CD4-positive, CD25-positive, alpha-beta regulatory T cell (primary cell): ENCODE measurements at regions not wholly inside any gene's neighbourhood (a gene's known extent, or its start where the extent isn't known, plus 50 kb on each side); places are given as distances from the start of the nearest gene placed in this dataset.
A peak's percentile ranks its signal among the peaks of the same experiment; 100 is the strongest.

ENCODE experiments used
- ATAC-seq, 2 donors: fragments of 150-1000 bp; cut with Tn5 transposase; one replicate each; pipeline ENCODE4 v1.10.0; 2021; ENCODE audit warnings: low read depth in 2 of 2, moderate number of reproducible peaks in 2 of 2, moderate library complexity in 1 of 2
- DNase-seq, 3 donors: peaks; one replicate each; pipeline versions ENCODE4 v3.0.0 to v3.0.0-alpha.2; 2012 to 2022; ENCODE audit warnings: mixed read lengths in 1 of 3
- H3K27ac ChIP-seq: one replicate; pipeline ENCODE4 v1.7.0; 2013; ENCODE audit warnings: mild to moderate bottlenecking, low read length; ENCODE audit not compliant: insufficient read depth, poor library complexity, severe bottlenecking
- H3K27me3 ChIP-seq: one replicate; pipeline ENCODE4 v1.7.0; 2013; ENCODE audit warnings: low read length; ENCODE audit not compliant: control insufficient read depth, insufficient read depth
- H3K36me3 ChIP-seq: one replicate; pipeline ENCODE4 v1.7.0; 2013; ENCODE audit warnings: mild to moderate bottlenecking, low read length, moderate library complexity; ENCODE audit not compliant: control insufficient read depth, insufficient read depth
- H3K4me1 ChIP-seq: 2 replicates; pipeline ENCODE4 v1.7.0; 2013; ENCODE audit warnings: mild to moderate bottlenecking, low read length; ENCODE audit not compliant: insufficient read depth, control insufficient read depth, poor library complexity, severe bottlenecking
- H3K4me3 ChIP-seq: one replicate; pipeline ENCODE4 v1.7.0; 2013; ENCODE audit warnings: low read depth, mild to moderate bottlenecking, low read length, moderate library complexity
- H3K9me3 ChIP-seq, 2 experiments: 1 replicate in 1 of 2; 2 replicates in 1 of 2; pipeline ENCODE4 v1.7.0; 2013; ENCODE audit warnings: low read length in 2 of 2, mild to moderate bottlenecking in 1 of 2, moderate library complexity in 1 of 2; ENCODE audit not compliant: control insufficient read depth in 2 of 2
- H3K27ac Mint-ChIP-seq, 3 donors: one replicate each; pipeline ENCODE4 v1.8.0; 2020 to 2022; ENCODE audit warnings: mild to moderate bottlenecking in 3 of 3, mixed read lengths in 3 of 3, moderate library complexity in 2 of 3
- H3K27me3 Mint-ChIP-seq: one replicate; pipeline ENCODE4 v1.8.0; 2022; ENCODE audit warnings: mild to moderate bottlenecking, mixed read lengths
- H3K36me3 Mint-ChIP-seq: one replicate; pipeline ENCODE4 v1.8.0; 2020; ENCODE audit warnings: mixed read lengths
- H3K4me1 Mint-ChIP-seq, 4 donors: one replicate each; pipeline ENCODE4 v1.8.0; 2020 to 2022; ENCODE audit warnings: mixed read lengths in 4 of 4, mild to moderate bottlenecking in 1 of 4
- H3K4me3 Mint-ChIP-seq, 4 donors: one replicate each; pipeline ENCODE4 v1.8.0; 2020 to 2022; ENCODE audit warnings: mild to moderate bottlenecking in 4 of 4, mixed read lengths in 4 of 4, moderate library complexity in 3 of 4
- H3K9me3 Mint-ChIP-seq, 7 donors: one replicate each; pipeline ENCODE4 v1.8.0; 2020 to 2022; ENCODE audit warnings: mixed read lengths in 7 of 7, mild to moderate bottlenecking in 3 of 7, moderate library complexity in 2 of 7

- H3K27ac Mint-ChIP-seq, result peak overlapping the region in 1 of 3 donors; percentile 23
- H3K36me3 ChIP-seq, result no peaks in the 10 kb centered on the region
- H3K4me3 ChIP-seq, result no peak overlapping the region
- no peaks in the 10 kb centered on the region for H3K27me3 Mint-ChIP-seq
- H3K9me3 Mint-ChIP-seq, result peaks cover 0 to 1% (median 0%) of the 10 kb centered on the region in 7 donors
- H3K4me1 ChIP-seq, result no peaks in the 10 kb centered on the region
- H3K27ac ChIP-seq, result no peak overlapping the region
- no peaks in the 10 kb centered on the region for H3K36me3 Mint-ChIP-seq
- peak; percentile 12 to 55 for ATAC-seq
- H3K27me3 ChIP-seq, result no peaks in the 10 kb centered on the region
- H3K4me3 Mint-ChIP-seq, result no peak overlapping the region
- peak in 1 of 3 donors; percentile 19 for DNase-seq
- peaks cover 0 to 11% (median 7%) of the 10 kb centered on the region in 4 donors for H3K4me1 Mint-ChIP-seq
- no peaks in the 10 kb centered on the region for H3K9me3 ChIP-seq
Measured at GRCh38 chr21:14877581-14878228, 187.1 kb downstream of the NRIP1 start.

- Mint-ChIP-seq H3K36me3 (no peaks in the 10 kb centered on the region), H3K27ac (no peak overlapping the region), H3K27me3 (peaks cover under 1% of the 10 kb centered on the region), H3K4me1 (peaks cover 0 to 11% (median 7%) of the 10 kb centered on the region in 4 donors), H3K4me3 (no peak overlapping the region), H3K9me3 (peaks cover 0 to 1% (median 0%) of the 10 kb centered on the region in 7 donors)
- no peaks in the 10 kb centered on the region for H3K36me3 ChIP-seq
- H3K4me3 ChIP-seq, result no peak overlapping the region
- H3K9me3 ChIP-seq, result no peaks in the 10 kb centered on the region
- H3K27ac ChIP-seq, result no peak overlapping the region
- H3K27me3 ChIP-seq, result no peaks in the 10 kb centered on the region
- no peaks in the 10 kb centered on the region for H3K4me1 ChIP-seq
- DNase-seq (no peak), ATAC-seq (no peak)
Measured at GRCh38 chr21:14876524-14876840, 188.3 kb downstream of the NRIP1 start.

- Mint-ChIP-seq H3K36me3 (no peaks in the 10 kb centered on the region), H3K4me1 (peaks cover 0 to 11% (median 7%) of the 10 kb centered on the region in 4 donors), H3K4me3 (no peak overlapping the region), H3K27ac (no peak overlapping the region), H3K9me3 (peaks cover 0 to 1% (median 0%) of the 10 kb centered on the region in 7 donors), H3K27me3 (peaks cover 6% of the 10 kb centered on the region)
- no peaks in the 10 kb centered on the region for H3K36me3 ChIP-seq
- no peaks in the 10 kb centered on the region for H3K9me3 ChIP-seq
- no peak for ATAC-seq
- no peak for DNase-seq
- H3K27ac ChIP-seq, result no peak overlapping the region
- no peak overlapping the region for H3K4me3 ChIP-seq
- no peaks in the 10 kb centered on the region for H3K4me1 ChIP-seq
- H3K27me3 ChIP-seq, result no peaks in the 10 kb centered on the region
Measured at GRCh38 chr21:14875704-14876523, 188.9 kb downstream of the NRIP1 start.

- Histone ChIP-seq H3K9me3 (no peaks in the 10 kb centered on the region), H3K36me3 (no peaks in the 10 kb centered on the region), H3K27me3 (no peaks in the 10 kb centered on the region), H3K4me1 (no peaks in the 10 kb centered on the region), H3K4me3 (no peak overlapping the region), H3K27ac (no peak overlapping the region)
- DNase-seq (no peak), ATAC-seq (no peak)
- no peak overlapping the region for H3K27ac Mint-ChIP-seq
- H3K4me1 Mint-ChIP-seq, result peaks cover 0 to 12% (median 7%) of the 10 kb centered on the region in 4 donors
- H3K36me3 Mint-ChIP-seq, result no peaks in the 10 kb centered on the region
- no peak overlapping the region for H3K4me3 Mint-ChIP-seq
- peaks cover 7% of the 10 kb centered on the region for H3K27me3 Mint-ChIP-seq
- H3K9me3 Mint-ChIP-seq, result peaks cover 0 to 1% (median 0%) of the 10 kb centered on the region in 7 donors
Measured at GRCh38 chr21:14875186-14875585, 189.6 kb downstream of the NRIP1 start.

- Mint-ChIP-seq H3K27me3 (peaks cover 7% of the 10 kb centered on the region), H3K9me3 (peaks cover 0 to 1% (median 0%) of the 10 kb centered on the region in 7 donors), H3K4me1 (peaks cover 0 to 15% (median 7%) of the 10 kb centered on the region in 4 donors), H3K27ac (no peak overlapping the region), H3K36me3 (no peaks in the 10 kb centered on the region), H3K4me3 (no peak overlapping the region)
- no peak overlapping the region for H3K27ac ChIP-seq
- no peak overlapping the region for H3K4me3 ChIP-seq
- no peaks in the 10 kb centered on the region for H3K27me3 ChIP-seq
- no peaks in the 10 kb centered on the region for H3K4me1 ChIP-seq
- DNase-seq (no peak), ATAC-seq (no peak)
- H3K9me3 ChIP-seq, result no peaks in the 10 kb centered on the region
- no peaks in the 10 kb centered on the region for H3K36me3 ChIP-seq
Measured at GRCh38 chr21:14874379-14874778, 190.4 kb downstream of the NRIP1 start.

GRCh38 chr21:14871861-14872260 is 192.9 kb downstream of the NRIP1 start:
- Mint-ChIP-seq H3K4me1 (peaks cover 0 to 4% (median 1%) of the 10 kb centered on the region in 4 donors), H3K4me3 (no peak overlapping the region), H3K27ac (no peak overlapping the region), H3K27me3 (peaks cover 11% of the 10 kb centered on the region), H3K9me3 (peaks cover 0 to 1% (median 0%) of the 10 kb centered on the region in 7 donors), H3K36me3 (no peaks in the 10 kb centered on the region)
- no peak overlapping the region for H3K27ac ChIP-seq
- no peaks in the 10 kb centered on the region for H3K4me1 ChIP-seq
- H3K9me3 ChIP-seq, result no peaks in the 10 kb centered on the region
- no peak for ATAC-seq
- H3K36me3 ChIP-seq, result no peaks in the 10 kb centered on the region
- no peaks in the 10 kb centered on the region for H3K27me3 ChIP-seq
- H3K4me3 ChIP-seq, result no peak overlapping the region
- no peak for DNase-seq

- Mint-ChIP-seq H3K36me3 (no peaks in the 10 kb centered on the region), H3K9me3 (peaks cover 0 to 1% (median 0%) of the 10 kb centered on the region in 7 donors), H3K4me1 (peaks cover 0 to 4% (median 1%) of the 10 kb centered on the region in 4 donors), H3K4me3 (no peak overlapping the region), H3K27me3 (peaks cover 11% of the 10 kb centered on the region), H3K27ac (no peak overlapping the region)
- DNase-seq (no peak), ATAC-seq (no peak)
- H3K27ac ChIP-seq, result no peak overlapping the region
- no peak overlapping the region for H3K4me3 ChIP-seq
- H3K27me3 ChIP-seq, result no peaks in the 10 kb centered on the region
- no peaks in the 10 kb centered on the region for H3K4me1 ChIP-seq
- H3K9me3 ChIP-seq, result no peaks in the 10 kb centered on the region
- H3K36me3 ChIP-seq, result no peaks in the 10 kb centered on the region
Measured at GRCh38 chr21:14870853-14871149, 194.0 kb downstream of the NRIP1 start.
